ENCODE measurements at regions not wholly inside any gene's neighbourhood (a gene's known extent, or its start where the extent isn't known, plus 50 kb on each side); places are given as distances from the start of the nearest gene placed in this dataset.

DNA sequence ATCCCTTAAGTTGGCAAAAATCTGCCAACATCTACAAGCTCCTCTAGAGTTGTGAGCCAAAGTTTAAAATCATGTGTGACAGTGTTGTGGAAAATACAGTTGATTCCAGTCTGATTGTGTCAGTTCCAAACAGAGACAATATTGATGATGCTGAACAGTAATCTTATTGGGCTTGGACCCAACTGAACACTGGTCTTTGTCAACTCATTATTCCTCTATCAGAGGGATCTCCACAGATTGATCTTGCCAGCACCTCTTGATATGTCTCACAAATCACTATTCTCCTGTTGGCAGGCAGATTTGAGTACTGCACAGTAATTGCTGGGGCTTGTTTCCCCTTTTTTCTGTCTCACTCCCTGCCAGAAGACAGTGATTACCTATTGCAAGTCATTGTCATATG lies 326.6 kb upstream of the DPH6 start:
- DNase-seq = no peak

DNA sequence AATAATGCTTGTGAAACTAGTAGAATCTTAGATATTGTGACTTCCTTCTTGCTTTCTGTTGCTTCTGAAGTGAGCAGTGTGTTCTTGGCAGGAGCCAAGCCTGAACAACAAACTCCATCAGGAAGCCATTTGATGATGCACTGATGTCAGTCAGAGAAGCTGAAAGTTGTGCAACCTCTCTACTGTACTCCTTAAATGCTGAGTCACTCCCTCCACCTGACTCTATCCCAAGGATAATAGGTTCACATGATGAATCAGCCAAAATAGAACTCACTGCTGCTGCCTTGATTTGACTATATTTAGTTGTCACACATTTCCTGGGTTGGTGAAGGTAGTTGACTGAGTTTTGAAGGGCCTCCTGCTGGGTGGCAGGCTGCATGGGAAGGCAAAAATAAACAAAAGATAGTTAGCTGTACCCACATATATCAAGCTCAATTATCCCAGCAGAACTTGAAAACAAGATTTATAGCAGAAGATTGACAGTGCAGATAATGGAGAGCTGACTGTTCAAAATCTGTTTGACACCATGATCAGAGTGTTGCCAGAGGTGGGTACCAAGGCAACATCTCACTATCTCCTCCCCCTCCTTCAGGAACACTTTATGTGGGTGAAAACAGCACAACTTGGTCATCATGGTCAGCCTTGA lies 328.4 kb upstream of the DPH6 start:
- DNase-seq = no peak

DNA sequence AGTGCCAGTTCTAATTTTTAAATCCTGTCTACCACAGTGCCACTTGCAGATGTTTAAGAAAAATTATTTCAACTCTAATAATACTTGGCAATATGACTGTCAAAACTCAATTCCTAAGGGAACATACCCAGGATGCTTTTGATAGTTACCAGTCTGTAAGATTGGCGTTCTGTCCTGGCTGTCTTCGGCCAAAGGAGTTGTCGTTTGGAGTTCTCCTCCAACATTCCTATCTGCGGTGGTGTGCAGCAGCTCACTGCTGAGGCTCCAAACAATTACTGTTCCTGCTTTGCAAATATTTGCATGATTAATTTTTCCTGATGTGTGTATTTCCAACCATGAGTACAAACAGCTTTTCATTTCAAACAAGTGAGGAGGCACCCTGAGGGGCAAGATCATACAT lies 330.8 kb upstream of the DPH6 start:
- DNase-seq = no peak

DNA sequence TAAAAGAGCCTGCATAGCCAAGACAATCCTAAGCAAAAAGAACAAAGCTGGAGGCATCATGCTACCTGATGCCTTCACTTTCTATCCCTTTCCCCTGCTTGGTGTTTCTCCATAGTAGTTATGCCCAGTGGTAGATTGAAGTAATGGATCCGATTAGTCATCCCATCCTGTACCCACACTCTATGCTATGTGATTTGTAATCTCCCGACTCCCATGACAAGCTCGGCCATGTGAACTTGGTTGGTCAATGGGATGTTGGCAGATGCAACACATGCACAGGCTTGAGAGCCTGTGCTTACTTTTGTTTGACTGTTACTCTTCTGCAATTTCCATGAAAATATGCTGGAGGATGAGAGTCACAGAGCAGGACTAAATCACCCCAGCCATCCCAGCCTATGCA lies 334.9 kb upstream of the DPH6 start:
- DNase-seq = no peak

DNA sequence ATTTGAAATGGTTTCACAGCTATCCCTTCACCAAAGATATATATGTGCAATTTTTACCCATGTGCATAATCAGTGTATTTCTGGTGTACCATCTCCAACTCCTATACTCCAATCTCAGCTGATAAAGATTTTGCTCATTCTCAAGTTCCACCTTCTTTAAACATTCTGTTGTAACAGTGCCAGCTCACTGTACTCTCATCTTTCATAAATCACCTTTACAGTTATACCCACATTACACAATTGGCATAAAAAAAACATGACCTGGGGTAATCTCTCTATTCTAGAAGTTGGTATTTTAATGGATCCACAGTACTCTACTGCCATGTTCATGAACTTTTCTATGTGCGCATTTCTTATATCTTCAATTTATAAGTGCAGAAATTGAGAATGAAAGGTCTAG lies 339.9 kb upstream of the DPH6 start:
- DNase-seq = no peak

DNA sequence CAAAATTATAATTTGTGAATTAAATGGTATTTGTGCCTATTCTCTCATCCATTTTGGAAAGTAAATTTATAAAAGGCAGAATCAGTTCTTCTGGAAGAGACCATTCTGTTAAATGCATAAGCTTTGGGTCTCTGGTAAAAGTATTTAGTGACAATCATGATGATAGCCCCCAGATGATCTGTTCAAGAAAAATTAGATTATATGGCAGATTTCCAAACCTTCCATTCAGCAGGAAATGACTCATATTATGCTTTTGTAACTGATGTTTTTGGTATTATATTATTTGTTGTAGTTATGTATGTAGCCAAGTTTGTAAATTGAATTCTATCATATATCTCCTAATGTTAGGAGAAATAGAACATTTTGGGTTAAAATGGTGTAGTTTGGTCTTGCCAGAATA lies 340.8 kb upstream of the DPH6 start:
- no peak for DNase-seq

DNA sequence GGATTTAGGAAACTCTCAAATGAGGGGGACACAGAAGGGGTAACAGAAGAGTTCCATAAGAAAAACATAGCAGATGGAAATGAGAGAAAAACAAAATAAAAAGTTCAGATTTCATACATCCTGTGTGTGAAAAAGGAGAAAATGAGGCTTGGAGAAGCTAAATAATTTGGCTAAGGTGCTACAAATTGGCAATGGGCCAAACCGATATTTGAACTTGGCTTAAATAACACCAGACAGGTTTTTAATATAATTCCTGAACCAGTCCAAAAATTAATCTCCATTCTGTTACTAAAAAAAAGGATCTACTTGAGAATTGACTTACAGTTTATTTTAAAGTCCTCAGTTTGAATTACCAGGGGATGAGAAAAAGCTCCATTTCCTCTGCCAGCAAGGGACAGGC lies 342.9 kb upstream of the DPH6 start:
- no peak for DNase-seq

DNA sequence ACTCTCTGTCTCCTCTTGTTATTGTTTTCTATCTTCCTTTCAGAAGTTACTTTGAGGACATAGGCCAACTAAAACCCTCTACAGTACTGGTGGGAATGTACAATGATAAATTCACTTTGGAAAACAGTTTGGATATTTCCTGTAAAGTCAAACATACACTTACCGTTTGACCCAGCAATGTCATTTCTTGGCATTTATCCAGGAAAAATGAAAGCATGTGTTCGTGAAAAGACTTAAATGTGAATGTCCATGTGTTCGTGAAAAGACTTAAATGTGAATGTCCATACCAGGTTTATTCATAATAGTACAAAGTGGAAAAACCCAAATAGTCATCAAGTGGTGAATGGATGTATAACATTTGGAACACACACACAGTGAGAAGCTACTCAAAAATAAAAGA lies 361.5 kb upstream of the DPH6 start:
- no peak for DNase-seq

DNA sequence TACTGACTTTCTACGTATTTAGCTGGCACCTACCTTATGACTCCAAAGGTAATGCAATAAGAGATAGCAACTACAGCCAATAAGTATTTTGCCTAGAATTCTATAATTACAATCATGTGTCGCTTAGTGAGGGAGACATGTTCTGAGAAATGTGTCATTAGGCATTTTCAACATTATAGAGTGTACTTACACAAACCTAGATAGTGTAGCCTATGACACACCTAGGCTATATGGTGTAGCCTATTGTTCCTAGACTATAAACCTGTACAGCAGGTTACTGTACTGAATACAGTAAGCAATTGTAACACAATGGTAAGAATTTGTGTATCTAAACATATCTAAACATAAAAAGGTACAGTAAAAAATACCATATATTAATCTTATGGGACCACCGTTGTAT lies 363.4 kb upstream of the DPH6 start:
- no peak for DNase-seq

DNA sequence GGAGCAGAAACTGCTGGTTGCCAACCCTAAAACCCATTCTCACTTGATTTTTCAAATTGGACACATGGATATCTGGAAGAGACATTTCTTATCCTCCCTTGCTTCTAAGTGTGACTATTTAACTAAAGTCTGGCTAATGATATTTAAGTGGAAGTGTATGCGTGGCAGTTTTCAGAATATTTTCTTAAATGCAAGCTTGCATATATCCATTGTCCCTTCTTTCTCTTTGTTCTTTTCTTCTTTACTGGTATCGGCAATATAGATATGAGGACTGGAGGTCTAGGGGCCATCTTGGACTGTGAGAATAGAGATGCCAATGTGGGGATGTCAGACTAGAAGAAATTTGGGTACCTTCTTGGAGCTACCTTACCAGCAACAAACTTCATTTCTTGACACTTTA lies 364.3 kb upstream of the DPH6 start:
- DNase-seq = no peak

DNA sequence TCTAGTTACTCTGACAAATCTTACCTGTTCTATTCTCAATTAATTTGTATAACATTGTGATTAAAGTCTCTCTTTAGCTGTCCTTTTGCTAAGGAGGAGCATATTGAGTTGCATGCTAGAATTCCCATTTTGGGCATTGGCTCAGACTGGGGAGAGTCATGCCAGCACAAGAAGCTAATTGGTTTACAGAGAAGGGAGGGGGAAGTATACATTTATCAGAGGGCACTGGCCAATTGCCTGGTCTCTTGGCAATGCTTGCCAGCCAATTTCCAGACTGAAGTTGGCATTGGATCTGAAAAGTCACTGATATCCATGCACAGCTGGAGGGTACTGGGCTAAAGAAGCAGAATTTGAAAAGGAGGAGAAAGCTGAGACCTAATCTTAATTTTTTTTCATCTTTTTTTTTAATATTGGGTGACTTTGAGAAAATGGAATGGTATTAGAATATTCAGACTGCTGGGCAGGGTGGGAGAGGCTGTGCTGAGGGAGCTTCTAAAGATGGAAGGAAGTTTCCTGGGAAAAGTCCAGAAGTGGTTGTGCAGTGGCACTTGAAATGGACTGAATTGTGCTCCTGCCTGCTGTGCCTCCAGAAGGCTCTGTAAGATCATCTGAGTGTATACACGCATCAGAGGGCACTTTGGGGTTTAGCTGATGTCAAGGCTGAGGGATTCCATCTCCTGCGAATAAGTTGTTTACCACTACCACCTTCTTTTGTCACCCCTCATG lies 365.2 kb upstream of the DPH6 start:
- no peak for DNase-seq

DNA sequence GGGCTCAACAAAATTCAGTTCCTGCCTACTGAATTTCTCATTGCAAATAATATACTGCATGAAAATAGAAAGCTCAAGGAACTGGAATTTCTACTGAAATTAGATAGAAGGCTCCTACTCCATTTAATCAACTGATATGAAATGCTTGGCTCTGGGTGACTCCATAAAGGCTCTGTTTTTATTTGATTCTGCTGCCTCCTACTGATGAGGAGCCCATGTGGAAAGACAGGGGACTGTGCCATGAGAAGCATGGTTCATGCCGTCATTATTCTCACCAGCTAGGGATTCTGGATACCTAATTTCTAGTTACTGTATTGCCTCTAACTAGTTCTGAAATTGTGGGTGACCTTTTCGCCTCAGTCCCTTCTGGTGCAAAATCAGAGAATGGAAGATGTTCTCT lies 366.2 kb upstream of the DPH6 start:
- no peak for DNase-seq

DNA sequence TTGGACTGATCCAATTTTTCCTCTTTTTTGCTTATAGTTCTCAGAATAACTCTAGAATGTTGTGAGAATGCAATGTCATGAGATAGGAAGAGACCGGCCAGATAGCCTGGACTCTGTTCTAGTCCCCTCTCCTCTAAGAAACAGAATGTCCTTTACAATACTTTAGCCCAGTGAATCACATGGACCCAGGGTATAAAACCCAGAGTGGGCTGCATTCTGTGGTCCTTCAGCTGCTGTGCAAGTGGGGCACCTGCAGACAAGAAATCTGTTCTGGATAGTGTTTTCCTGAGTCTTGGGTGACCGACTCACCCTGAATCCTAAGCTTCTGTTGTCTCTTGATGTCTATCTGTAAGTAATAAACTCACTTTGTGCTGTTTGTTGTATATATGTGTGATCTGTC lies 368.6 kb upstream of the DPH6 start:
- no peak for DNase-seq

DNA sequence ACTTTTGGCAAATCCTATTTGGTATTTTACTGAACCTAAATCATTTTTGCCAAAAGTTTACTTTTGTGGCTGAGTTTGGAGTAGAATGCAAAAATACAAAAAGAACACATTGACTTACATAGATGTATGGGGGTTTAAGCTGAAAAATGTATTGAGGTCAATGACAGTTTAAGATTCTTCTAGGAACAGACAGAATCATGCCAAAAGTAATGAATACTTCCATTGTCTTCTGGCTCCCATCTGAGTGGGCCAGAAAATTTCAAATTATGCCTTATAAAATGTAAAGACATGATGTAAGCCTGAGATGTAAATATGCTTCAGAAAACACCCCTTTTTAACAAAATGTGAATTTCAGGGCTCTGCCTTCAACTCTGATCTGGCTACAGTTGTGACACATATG lies 375.1 kb upstream of the DPH6 start:
- no peak for DNase-seq

DNA sequence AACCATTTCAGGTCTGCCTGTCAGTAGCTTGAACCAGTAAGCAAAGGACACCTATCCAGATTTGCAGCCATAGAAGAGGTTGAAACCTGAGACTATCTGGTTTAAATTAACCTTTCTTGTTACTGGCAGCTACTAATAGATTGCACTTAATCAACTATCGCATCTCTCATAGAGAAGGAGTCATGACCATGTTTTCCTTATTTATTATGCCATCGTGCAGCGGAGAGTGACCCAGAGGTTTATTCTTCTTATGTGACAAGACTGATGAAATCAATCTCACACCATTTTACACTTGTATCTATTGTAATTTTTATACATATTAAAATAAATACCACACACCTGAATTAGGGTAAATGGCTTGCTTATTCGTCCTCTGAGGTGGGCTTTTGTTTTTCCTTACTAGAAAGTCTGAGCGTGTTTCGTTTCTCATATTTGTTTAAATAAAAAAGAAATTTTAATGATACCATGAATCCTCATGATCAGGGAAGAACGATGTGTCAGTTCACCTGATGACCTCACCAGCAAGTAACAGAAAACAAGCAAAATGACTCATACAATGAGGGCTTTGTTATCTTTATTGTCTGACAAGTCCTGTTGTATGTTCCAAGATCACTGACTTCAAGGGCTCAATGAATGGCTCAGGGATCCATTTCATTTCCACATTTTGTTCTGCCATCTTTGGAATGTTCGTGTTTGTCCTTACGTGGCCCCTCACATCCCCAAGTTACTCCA lies 379.5 kb upstream of the DPH6 start:
- no peak for DNase-seq

DNA sequence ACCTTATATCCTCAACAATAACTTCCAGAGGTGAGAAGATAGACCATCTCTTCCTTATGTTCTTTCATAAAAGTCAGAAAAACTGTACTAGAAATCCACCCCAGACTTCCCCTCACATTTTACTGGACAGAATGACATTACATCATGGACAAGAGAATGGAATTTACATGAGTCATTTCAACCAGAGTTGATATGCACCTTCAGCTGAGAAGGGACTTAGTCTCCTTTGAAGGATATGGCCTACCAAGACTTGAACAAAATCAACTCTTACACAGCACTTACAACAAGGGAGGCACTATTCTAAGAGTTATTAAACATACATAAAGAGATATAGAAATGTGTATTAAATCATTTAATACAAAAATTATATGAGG lies 380.0 kb upstream of the DPH6 start:
- DNase-seq = no peak

DNA sequence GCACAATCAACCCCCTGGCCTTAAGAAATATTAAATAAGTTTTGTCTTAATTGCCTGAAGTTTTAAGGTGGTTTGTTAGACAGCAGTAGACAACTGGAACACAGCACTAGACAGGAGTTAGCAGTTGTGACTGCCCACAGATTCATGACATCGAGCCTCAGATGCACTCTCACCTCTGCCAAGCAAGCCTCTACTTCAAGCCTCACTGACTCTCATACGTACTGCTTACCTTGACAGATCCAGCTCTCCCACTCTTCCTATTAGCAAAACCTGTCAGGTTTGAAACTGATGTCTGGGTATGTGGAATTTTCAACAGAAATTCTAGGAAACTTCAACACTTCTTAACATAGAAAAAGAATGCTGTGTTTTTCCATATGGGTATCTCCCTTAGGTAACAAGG lies 382.9 kb upstream of the DPH6 start:
- DNase-seq = no peak

DNA sequence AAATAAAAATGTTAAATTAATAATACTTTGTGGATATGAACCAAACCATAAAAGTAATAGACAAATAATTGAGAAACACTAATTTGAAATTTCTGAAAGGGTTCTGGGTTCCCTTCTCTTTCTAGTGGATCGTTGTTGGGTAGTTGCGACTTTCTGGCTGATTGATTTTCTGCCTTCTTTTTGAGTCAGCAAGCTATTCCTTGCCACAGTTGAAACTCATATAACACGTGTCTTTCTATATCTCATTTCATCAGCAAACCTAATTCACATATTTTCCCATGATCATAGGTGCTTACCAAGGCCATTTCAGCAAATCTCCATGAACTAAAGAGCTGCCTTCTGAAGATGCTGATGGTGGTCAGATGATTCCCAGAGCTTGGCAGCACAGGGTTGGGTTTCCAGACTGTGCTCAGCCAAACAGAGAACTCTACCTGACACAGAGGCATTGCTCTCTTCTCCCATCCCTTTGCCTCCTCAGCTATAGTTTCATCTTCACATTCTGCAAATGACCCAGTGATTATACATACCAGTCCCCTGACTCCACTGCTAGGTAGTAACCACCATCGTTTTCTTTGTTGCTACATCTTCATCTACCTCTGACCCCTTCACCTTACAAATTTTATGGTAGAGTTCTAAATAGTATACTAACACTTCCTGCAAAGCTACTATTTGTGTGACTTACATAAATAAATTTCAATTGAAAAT lies 383.9 kb upstream of the DPH6 start:
- DNase-seq = no peak

DNA sequence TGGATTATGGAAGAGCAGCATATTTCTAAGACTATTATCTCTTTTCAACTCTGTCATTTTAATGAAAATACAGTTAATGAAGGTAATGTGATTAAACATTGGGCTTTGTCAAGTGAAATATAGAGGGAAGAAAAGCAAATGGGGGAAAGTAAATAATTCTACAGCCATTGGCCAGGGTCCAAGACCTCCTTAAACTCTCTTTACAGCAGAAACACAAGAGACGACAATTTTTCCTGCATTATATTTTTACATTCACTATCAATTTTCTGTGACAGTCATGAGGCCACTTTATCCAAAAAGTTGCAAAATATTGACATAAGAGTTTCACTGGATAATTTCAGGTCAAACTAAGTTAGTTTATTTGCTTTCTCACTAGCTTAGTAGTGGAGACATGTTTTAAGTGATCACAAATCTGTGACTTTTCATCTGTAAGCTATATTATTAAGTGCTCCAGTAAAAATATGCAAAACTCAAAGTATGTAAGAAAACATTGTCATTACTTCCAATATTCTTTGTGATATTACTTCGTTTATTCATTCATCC lies 385.9 kb upstream of the DPH6 start:
- no peak for DNase-seq

DNA sequence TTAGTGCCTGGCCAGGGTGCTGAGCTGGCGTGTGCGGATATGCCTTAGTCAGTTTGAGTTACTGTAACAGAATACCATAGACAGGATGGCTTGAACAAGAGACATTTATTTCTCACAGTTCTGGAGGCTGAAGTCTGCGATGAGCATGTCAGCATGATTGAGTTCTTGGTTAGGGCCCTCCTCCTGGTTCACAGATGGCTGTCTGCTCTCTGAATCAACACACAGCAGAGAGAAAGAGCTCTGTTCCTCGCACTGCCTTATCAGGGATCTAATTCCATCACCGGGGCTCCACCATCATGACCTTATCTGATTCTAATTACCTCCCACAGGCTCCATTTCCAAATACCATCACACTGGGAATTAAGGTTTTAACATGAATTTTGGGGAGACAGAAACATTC lies 386.6 kb upstream of the DPH6 start:
- DNase-seq = no peak

DNA sequence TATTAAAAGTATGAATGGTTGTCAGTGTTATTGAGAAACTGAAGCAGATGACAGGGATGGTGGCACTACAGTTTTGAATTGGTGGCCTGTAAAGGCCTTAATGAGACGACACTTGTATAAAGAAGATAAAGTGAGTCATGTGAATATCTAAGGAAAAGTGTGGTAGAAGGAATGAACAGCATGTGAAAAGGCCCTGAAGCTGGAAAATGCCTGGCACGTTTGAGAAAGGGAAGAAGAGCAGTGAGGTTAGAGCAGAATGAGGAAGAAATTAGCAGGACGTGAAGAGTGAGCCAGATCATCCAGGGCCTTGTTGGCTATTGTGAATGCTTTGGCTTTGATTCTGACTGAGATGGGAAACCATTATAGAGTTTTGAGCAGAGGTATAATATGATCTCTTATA lies 387.6 kb upstream of the DPH6 start:
- DNase-seq = no peak

DNA sequence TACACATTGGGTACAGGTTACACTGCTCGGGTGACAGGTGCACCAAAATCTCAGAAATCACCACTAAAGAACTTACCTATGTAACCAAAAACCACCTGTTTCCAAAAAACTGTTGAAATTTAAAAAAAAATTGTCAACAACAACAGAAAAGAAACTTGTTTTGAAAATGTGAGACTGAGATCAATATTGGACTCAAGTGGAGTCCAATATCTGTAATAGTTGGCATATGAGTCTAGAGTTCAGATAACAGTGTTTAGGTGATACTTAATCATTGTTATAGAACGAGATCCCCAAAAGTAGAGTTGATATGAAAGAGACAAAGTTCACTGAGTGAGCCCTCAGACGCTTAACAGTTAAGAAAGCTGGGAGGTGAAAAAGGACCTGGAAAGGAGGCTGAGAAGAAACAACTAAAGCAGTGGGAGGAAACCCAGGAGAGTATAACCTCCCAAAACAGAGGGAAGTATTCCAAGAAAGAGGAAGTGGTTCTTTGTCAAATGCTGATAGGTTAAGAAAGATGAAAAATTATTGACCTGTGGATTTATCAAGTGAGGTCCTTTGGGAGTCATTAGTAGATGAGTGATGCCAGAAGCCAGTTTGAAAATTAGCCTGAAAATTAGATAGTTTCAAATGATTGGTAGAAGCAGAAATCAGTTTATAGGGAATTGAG lies 388.6 kb upstream of the DPH6 start:
- DNase-seq = no peak

DNA sequence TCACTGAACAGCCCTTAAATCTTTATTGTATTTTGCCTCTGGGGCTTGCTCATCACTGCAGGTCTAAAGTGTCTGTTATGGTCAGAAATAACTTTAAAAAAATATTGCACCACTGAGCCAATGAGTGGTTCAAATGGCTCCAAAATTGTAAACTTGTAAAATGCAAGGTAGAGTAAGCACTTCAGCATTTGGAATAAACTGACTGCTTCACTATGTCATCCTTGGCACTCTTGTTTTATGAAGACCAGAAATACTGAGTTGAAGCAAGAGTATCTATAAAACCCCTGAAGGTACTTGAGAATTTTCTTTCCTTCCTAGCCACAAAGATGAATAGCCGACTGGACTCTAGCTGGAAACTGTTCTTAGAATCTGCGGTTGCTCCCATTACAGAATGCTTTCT lies 390.3 kb upstream of the DPH6 start:
- DNase-seq = no peak

Measured in NCI-H146 (cell line).